Stimulated activated CD4-positive, alpha-beta T cell treated with anti-CD3 and anti-CD28 coated beads, TNF-alpha, amount 100 ng/mL, for 48 hours (primary cell): ENCODE measurements at regions not wholly inside any gene's neighbourhood (a gene's known extent, or its start where the extent isn't known, plus 50 kb on each side); places are given as distances from the start of the nearest gene placed in this dataset.
"Not testable (repeated sequence)": the region's sequence is repeated elsewhere in the genome, so short reads cannot be mapped to it uniquely, and the experiment has no call there.

ENCODE experiments used
- DNase-seq, 3 donors: peaks; one replicate each; pipeline ENCODE4 v3.0.0-alpha.2; 2020; ENCODE audit warnings: low read depth in 3 of 3

GRCh38 chr6:102928109-102928508 is 1534.6 kb downstream of the GRIK2 start:
- DNase-seq, result no peak

- no peak for DNase-seq
Observed at GRCh38 chr6:102918161-102918560, 1524.7 kb downstream of the GRIK2 start.

- DNase-seq, result no peak
Observed at GRCh38 chr6:102911571-102911970, 1518.1 kb downstream of the GRIK2 start.

GRCh38 chr6:102910701-102911139 is 1517.2 kb downstream of the GRIK2 start:
- not testable (repeated sequence) for DNase-seq

- no peak for DNase-seq
Observed at GRCh38 chr6:102907181-102907580, 1513.7 kb downstream of the GRIK2 start.

GRCh38 chr6:102902471-102902870 is 1509.0 kb downstream of the GRIK2 start:
- DNase-seq, result no peak

GRCh38 chr6:102895683-102896082 is 1502.2 kb downstream of the GRIK2 start:
- no peak for DNase-seq

- DNase-seq, result no peak
Observed at GRCh38 chr6:102885165-102885564, 1491.7 kb downstream of the GRIK2 start.

- no peak for DNase-seq
Observed at GRCh38 chr6:102853249-102853955, 1459.9 kb downstream of the GRIK2 start.

GRCh38 chr6:102848796-102849195 is 1455.3 kb downstream of the GRIK2 start:
- DNase-seq, result no peak

- no peak for DNase-seq
Observed at GRCh38 chr6:102848210-102848609, 1454.7 kb downstream of the GRIK2 start.

- DNase-seq, result no peak
Observed at GRCh38 chr6:102841060-102841459, 1447.6 kb downstream of the GRIK2 start.

- DNase-seq, result no peak
Observed at GRCh38 chr6:102832021-102832420, 1438.5 kb downstream of the GRIK2 start.

- DNase-seq, result no peak
Observed at GRCh38 chr6:102820098-102820497, 1426.6 kb downstream of the GRIK2 start.

- no peak for DNase-seq
Observed at GRCh38 chr6:102815207-102815606, 1421.7 kb downstream of the GRIK2 start.

GRCh38 chr6:102813489-102814275 is 1420.2 kb downstream of the GRIK2 start:
- DNase-seq, result no peak

GRCh38 chr6:102812242-102812641 is 1418.7 kb downstream of the GRIK2 start:
- DNase-seq, result no peak

GRCh38 chr6:102808944-102809505 is 1415.5 kb downstream of the GRIK2 start:
- not testable (repeated sequence) for DNase-seq

- DNase-seq, result no peak
Observed at GRCh38 chr6:102799051-102799450, 1405.5 kb downstream of the GRIK2 start.

GRCh38 chr6:102798636-102799035 is 1405.1 kb downstream of the GRIK2 start:
- no peak for DNase-seq

GRCh38 chr6:102793752-102794151 is 1400.2 kb downstream of the GRIK2 start:
- DNase-seq, result no peak

- no peak for DNase-seq
Observed at GRCh38 chr6:102774326-102774725, 1380.8 kb downstream of the GRIK2 start.

- DNase-seq, result no peak
Observed at GRCh38 chr6:102773636-102774035, 1380.1 kb downstream of the GRIK2 start.
